ENCODE measurements at regions not wholly inside any gene's neighbourhood (a gene's known extent, or its start where the extent isn't known, plus 50 kb on each side); places are given as distances from the start of the nearest gene placed in this dataset.

- peaks cover 5% of the 10 kb centered on the region for H3K9me3 Mint-ChIP-seq (ENCODE audit: insufficient read depth)
- Histone ChIP-seq H3K9ac (ENCODE audit: low read length) (no peak overlapping the region), H2AFZ (ENCODE audit: insufficient read depth, low read depth, low read length, poor library complexity, severe bottlenecking) (no peak overlapping the region), H3K9me3 (ENCODE audit: control extremely low read depth in 1 of 3, control insufficient read depth in 2 of 3, insufficient read depth in 1 of 3, low read length in 2 of 3) (no peaks in the 10 kb centered on the region), H3K27ac (ENCODE audit: low read length in 2 of 2) (no peak overlapping the region), H3K4me3 (ENCODE audit: control extremely low read depth in 1 of 5, extremely low read depth in 1 of 5, insufficient read depth in 1 of 5, low read depth in 2 of 5, low read length in 4 of 5) (no peak overlapping the region), H3K36me3 (replicated peaks in 1 of 2; ENCODE audit: control extremely low read depth in 1 of 2, control insufficient read depth in 1 of 2, extremely low read depth in 1 of 2, insufficient read depth in 2 of 2, low read length in 1 of 2) (no peaks in the 10 kb centered on the region), H3K4me1 (ENCODE audit: control insufficient read depth in 2 of 2, insufficient read depth in 2 of 2, low read length in 2 of 2) (no peaks in the 10 kb centered on the region), H3K27me3 (replicated peaks in 1 of 4; ENCODE audit: control extremely low read depth in 1 of 4, control insufficient read depth in 3 of 4, insufficient read depth in 4 of 4, low read length in 3 of 4) (no peaks in the 10 kb centered on the region), H4K20me1 (ENCODE audit: control insufficient read depth, insufficient read depth, low read length, poor library complexity, severe bottlenecking) (no peaks in the 10 kb centered on the region), H3K79me2 (ENCODE audit: control insufficient read depth, insufficient read depth, low read length) (no peaks in the 10 kb centered on the region), H3K4me2 (replicated peaks; ENCODE audit: low read depth, low read length, poor library complexity, severe bottlenecking) (no peak overlapping the region)
- H3K4me3 Mint-ChIP-seq: no peak overlapping the region
- intact Hi-C loops (cut with micrococcal nuclease): no loop called here
- POLR2A ChIA-PET: no interaction called here
- H3K4me1 Mint-ChIP-seq: no peaks in the 10 kb centered on the region
- CTCF ChIA-PET: no interaction called here
- ATAC-seq (ENCODE audit: low read depth): no peak
- H3K27me3 Mint-ChIP-seq: no peaks in the 10 kb centered on the region
- TF ChIP-seq CTCF (IDR thresholded peaks at IDR 0.05) (no peak), EZH2 (IDR thresholded peaks at IDR 0.05; ENCODE audit: borderline replicate concordance, insufficient read depth, low read depth, low read length, poor library complexity, severe bottlenecking) (no peak)
- 83% methylated on average over 1 of the region's 3 CpGs for WGBS (ENCODE audit: insufficient coverage)
- H3K27ac Mint-ChIP-seq: no peak overlapping the region
- DNase-seq: no peak
Measured at GRCh38 chr7:92916770-92917224, 80.4 kb upstream of the CDK6 start.

- Mint-ChIP-seq H3K27ac (no peak overlapping the region), H3K4me3 (no peak overlapping the region), H3K4me1 (no peaks in the 10 kb centered on the region), H3K9me3 (ENCODE audit: insufficient read depth) (peaks cover 2% of the 10 kb centered on the region), H3K27me3 (no peaks in the 10 kb centered on the region)
- Histone ChIP-seq H3K4me1 (ENCODE audit: control insufficient read depth in 2 of 2, insufficient read depth in 2 of 2, low read length in 2 of 2) (no peaks in the 10 kb centered on the region), H3K79me2 (ENCODE audit: control insufficient read depth, insufficient read depth, low read length) (no peaks in the 10 kb centered on the region), H3K4me2 (replicated peaks; ENCODE audit: low read depth, low read length, poor library complexity, severe bottlenecking) (no peak overlapping the region), H2AFZ (ENCODE audit: insufficient read depth, low read depth, low read length, poor library complexity, severe bottlenecking) (no peak overlapping the region), H3K4me3 (ENCODE audit: control extremely low read depth in 1 of 5, extremely low read depth in 1 of 5, insufficient read depth in 1 of 5, low read depth in 2 of 5, low read length in 4 of 5) (no peak overlapping the region), H3K36me3 (replicated peaks in 1 of 2; ENCODE audit: control extremely low read depth in 1 of 2, control insufficient read depth in 1 of 2, extremely low read depth in 1 of 2, insufficient read depth in 2 of 2, low read length in 1 of 2) (no peaks in the 10 kb centered on the region), H3K9ac (ENCODE audit: low read length) (no peak overlapping the region), H3K27ac (ENCODE audit: low read length in 2 of 2) (no peak overlapping the region), H4K20me1 (ENCODE audit: control insufficient read depth, insufficient read depth, low read length, poor library complexity, severe bottlenecking) (no peaks in the 10 kb centered on the region), H3K9me3 (ENCODE audit: control extremely low read depth in 1 of 3, control insufficient read depth in 2 of 3, insufficient read depth in 1 of 3, low read length in 2 of 3) (no peaks in the 10 kb centered on the region), H3K27me3 (replicated peaks in 1 of 4; ENCODE audit: control extremely low read depth in 1 of 4, control insufficient read depth in 3 of 4, insufficient read depth in 4 of 4, low read length in 3 of 4) (no peaks in the 10 kb centered on the region)
- ChIA-PET CTCF (interaction anchor here (0.7 kb wide), 1 partner anchor 54 kb away, joined by 3 read pairs; no protein-coding TSS in a partner anchor), POLR2A (no interaction called here)
- WGBS (ENCODE audit: insufficient coverage): 100% methylated on average over 1 of the region's 3 CpGs
- no peak for TF ChIP-seq CTCF (IDR thresholded peaks at IDR 0.05)
- TF ChIP-seq EZH2 (IDR thresholded peaks at IDR 0.05; ENCODE audit: borderline replicate concordance, insufficient read depth, low read depth, low read length, poor library complexity, severe bottlenecking): no peak
- DNase-seq (no peak), ATAC-seq (ENCODE audit: low read depth) (no peak)
- intact Hi-C loops (cut with micrococcal nuclease): no loop called here
Measured at GRCh38 chr7:92915348-92915747, 79.0 kb upstream of the CDK6 start.

All from B cell (primary cell).